Adrenal gland (tissue), 9 donors: ENCODE measurements at regions not wholly inside any gene's neighbourhood (a gene's known extent, or its start where the extent isn't known, plus 50 kb on each side); places are given as distances from the start of the nearest gene placed in this dataset.
"Not testable (repeated sequence)": the region's sequence is repeated elsewhere in the genome, so short reads cannot be mapped to it uniquely, and the experiment has no call there.

Experiments used
- DNase-seq, 7 donors: peaks; one replicate each; pipeline ENCODE4 v3.0.0-alpha.2; 2019 to 2020
- H3K27ac ChIP-seq, 5 donors: fragments of 200-600 bp; sonication (generic) in 4 of 5; 1 replicate in 3 of 5; 2 replicates in 2 of 5; pipeline versions ENCODE4 v1.5.1 to v1.8.0; 2016 to 2020; ENCODE audit warnings: mild to moderate bottlenecking in 1 of 5
- H3K27me3 ChIP-seq: fragments of 200-600 bp; 2 replicates; pipeline ENCODE4 v1.8.0; 2021
- H3K36me3 ChIP-seq, 2 donors: fragments of 200-600 bp; replicated peaks in 1 of 2; 1 replicate in 1 of 2; 2 replicates in 1 of 2; pipeline versions ENCODE4 v1.5.1 to v1.8.0; 2018 to 2022
- H3K4me1 ChIP-seq, 2 donors: fragments of 200-600 bp; replicated peaks in 1 of 2; 1 replicate in 1 of 2; 2 replicates in 1 of 2; pipeline versions ENCODE4 v1.5.1 to v1.8.0; 2018 to 2021
- H3K4me3 ChIP-seq, 4 donors: fragments of 200-600 bp; sonication (generic) in 3 of 4; one replicate each; pipeline ENCODE4 v1.5.1; 2016 to 2018
- H3K9me3 ChIP-seq, 3 donors: fragments of 200-600 bp; sonication (generic) in 1 of 3; replicated peaks in 1 of 3; 1 replicate in 2 of 3; 2 replicates in 1 of 3; pipeline versions ENCODE4 v1.5.1 to v1.8.0; 2016 to 2021
- POLR2A ChIP-seq, 2 donors: fragments of 450-650 bp; IDR thresholded peaks; one replicate each; pipeline ENCODE4 v1.6.1; 2017; ENCODE audit warnings: antibody characterized with exemption in 2 of 2, mild to moderate bottlenecking in 2 of 2, moderate library complexity in 1 of 2
- WGBS, 4 donors: extraction: QIAGEN DNeasy Blood & Tissue Kit in 2 of 4; methylation state at CpG; one replicate each; pipeline versions ENCODE4 v1.1.5 to v1.1.7; 2013 to 2017; 5-methylcytosine and 5-hydroxymethylcytosine counted together
- intact Hi-C, 2 donors: fragments of 100-400 bp; cut with DNase I; formaldehyde crosslinking; loops; one replicate each; pipeline versions ENCODE4 v1.14.1 to v1.15.0; 2022 to 2023
- TF ChIP-seq, protein P1 (sequence below), 6 experiments: fragments of 450-650 bp in 4 of 6; fragments of 200-600 bp in 2 of 6; sonication (generic) in 1 of 6; IDR thresholded peaks; 1 replicate in 5 of 6; 2 replicates in 1 of 6; pipeline versions ENCODE4 v1.5.1 to v1.8.0; 2016 to 2021; ENCODE audit warnings: antibody characterized with exemption in 6 of 6, mild to moderate bottlenecking in 2 of 6, moderate library complexity in 1 of 6
- donor health status: healthy with polysubstance abuse.
- donor health status: Bipolar disorder and iron deficiency.
- donor health status: DM: yes; HTN: yes; CAD: no.
- donor health status: DM: no; HTN: no; CAD: no.
- donor health status: DM: no; HTN: no; CAD: no.

DNA sequence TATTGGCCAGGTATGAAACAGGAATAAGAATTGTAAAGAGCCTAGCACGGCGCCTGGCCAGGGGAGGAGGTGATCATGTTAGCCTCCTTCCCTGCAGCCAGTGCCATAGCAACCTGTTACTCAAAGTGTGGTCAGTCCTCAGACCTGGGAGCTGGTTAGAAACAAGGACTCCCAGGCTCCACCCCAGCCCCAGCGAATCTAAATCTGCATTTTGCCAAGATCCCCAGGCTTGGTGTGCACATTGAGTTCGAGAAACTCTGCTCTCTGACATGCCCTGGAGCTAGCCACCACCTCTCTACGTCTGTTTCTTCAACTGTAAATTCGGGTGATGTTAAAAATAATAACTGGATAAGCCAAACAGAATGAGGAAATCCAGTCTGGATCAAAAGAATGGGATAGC, 56.1 kb upstream of the ALX4 start:
- no peak overlapping the region for H3K27ac ChIP-seq
- TF ChIP-seq POLR2A (IDR thresholded peaks at IDR 0.05) = no peak
- TF ChIP-seq, protein P1, sequence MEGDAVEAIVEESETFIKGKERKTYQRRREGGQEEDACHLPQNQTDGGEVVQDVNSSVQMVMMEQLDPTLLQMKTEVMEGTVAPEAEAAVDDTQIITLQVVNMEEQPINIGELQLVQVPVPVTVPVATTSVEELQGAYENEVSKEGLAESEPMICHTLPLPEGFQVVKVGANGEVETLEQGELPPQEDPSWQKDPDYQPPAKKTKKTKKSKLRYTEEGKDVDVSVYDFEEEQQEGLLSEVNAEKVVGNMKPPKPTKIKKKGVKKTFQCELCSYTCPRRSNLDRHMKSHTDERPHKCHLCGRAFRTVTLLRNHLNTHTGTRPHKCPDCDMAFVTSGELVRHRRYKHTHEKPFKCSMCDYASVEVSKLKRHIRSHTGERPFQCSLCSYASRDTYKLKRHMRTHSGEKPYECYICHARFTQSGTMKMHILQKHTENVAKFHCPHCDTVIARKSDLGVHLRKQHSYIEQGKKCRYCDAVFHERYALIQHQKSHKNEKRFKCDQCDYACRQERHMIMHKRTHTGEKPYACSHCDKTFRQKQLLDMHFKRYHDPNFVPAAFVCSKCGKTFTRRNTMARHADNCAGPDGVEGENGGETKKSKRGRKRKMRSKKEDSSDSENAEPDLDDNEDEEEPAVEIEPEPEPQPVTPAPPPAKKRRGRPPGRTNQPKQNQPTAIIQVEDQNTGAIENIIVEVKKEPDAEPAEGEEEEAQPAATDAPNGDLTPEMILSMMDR (IDR thresholded peaks at IDR 0.05) = no peak
- no peaks in the 10 kb centered on the region for H3K27me3 ChIP-seq
- WGBS, 4 donors = 72 to 79% (median 77%) methylated on average over 5 to 6 of the region's 6 CpGs
- no peaks in the 10 kb centered on the region for H3K9me3 ChIP-seq
- no peak overlapping the region for H3K4me3 ChIP-seq
- H3K36me3 ChIP-seq = no peaks in the 10 kb centered on the region
- intact Hi-C loops = no loop called here
- no peaks in the 10 kb centered on the region for H3K4me1 ChIP-seq
- DNase-seq = no peak

DNA sequence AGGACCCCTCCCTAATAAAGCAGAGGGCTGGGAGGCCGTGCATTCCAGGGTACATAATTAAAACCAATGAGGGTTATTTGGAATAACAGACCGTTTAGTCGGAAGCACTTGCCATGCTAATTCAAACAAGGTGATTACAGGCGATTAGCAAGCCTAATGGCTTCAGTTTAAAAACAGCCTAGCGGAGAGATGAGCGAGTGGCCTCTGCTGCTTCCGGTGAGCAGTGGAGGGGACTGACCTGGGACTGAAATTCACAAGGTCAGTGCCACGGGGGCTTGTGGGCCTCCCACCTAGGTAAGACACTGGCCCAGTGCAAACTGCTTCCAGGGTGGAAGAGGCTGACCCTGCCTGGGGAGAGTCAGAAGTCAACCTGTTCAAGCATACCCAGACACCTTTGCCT, 56.8 kb upstream of the ALX4 start:
- DNase-seq = no peak
- intact Hi-C loops = no loop called here
- no peaks in the 10 kb centered on the region for H3K27me3 ChIP-seq
- TF ChIP-seq, protein P1 (IDR thresholded peaks at IDR 0.05) = no peak
- TF ChIP-seq POLR2A (IDR thresholded peaks at IDR 0.05) = no peak
- no peaks in the 10 kb centered on the region for H3K9me3 ChIP-seq
- no peak overlapping the region for H3K4me3 ChIP-seq
- H3K27ac ChIP-seq = no peak overlapping the region
- H3K36me3 ChIP-seq = no peaks in the 10 kb centered on the region
- WGBS, 4 donors = 70 to 80% (median 74%) methylated on average over 7 to 8 of the region's 8 CpGs
- no peaks in the 10 kb centered on the region for H3K4me1 ChIP-seq

DNA sequence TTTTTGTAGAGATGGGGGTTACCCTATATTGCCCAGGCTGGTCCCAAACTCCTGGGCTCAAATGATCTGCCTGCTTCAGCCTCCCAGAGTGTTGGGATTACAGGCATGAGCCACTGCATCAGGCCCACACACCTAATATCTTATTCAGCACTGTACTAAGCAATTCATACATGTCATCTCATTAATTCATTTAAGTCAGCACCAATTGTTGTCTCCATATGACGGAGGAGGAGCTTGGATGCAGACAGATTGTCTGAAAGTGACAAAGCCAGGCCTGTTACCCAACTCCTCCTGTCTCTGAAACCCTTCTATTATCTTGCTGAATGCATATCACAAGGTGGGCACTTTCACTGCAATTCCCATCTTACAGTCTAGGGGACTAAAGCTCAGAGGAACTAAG, 57.5 kb upstream of the ALX4 start:
- no peak overlapping the region for H3K4me3 ChIP-seq
- intact Hi-C loops = no loop called here
- H3K4me1 ChIP-seq = no peaks in the 10 kb centered on the region
- TF ChIP-seq, protein P1 (IDR thresholded peaks at IDR 0.05) = no peak
- no peak for TF ChIP-seq POLR2A (IDR thresholded peaks at IDR 0.05)
- no peaks in the 10 kb centered on the region for H3K9me3 ChIP-seq
- 83 to 100% (median 95%) methylated on average over 1 of the region's 1 CpG for WGBS, 4 donors
- DNase-seq = no peak
- H3K27ac ChIP-seq = no peak overlapping the region
- no peaks in the 10 kb centered on the region for H3K36me3 ChIP-seq
- H3K27me3 ChIP-seq = no peaks in the 10 kb centered on the region

DNA sequence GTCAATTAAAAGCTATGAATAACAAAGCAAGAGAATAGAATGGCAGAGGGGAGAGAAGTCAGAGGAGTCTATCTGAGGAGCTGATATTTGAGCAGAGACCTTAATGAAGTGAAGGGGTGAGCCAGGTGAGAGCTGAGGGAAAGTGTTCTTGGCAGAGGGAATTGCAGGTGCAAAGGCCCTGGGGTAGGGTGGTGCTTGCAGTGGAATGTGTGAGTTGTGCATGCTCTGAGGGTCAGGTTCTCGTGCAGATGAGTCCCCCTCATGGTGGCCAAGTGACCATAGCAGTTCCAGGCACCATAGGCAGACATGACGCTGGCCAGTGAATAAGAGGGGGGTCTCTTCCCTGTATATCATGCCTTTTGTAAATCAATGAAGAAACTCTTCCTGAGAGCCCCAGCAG, 58.9 kb upstream of the ALX4 start:
- H3K4me1 ChIP-seq = no peaks in the 10 kb centered on the region
- WGBS, 4 donors = 73 to 78% (median 75%) methylated on average over 2 of the region's 2 CpGs
- DNase-seq = no peak
- TF ChIP-seq POLR2A (IDR thresholded peaks at IDR 0.05) = no peak
- TF ChIP-seq, protein P1 (IDR thresholded peaks at IDR 0.05) = no peak
- H3K9me3 ChIP-seq = no peaks in the 10 kb centered on the region
- no peak overlapping the region for H3K27ac ChIP-seq
- intact Hi-C loops = no loop called here
- no peak overlapping the region for H3K4me3 ChIP-seq
- H3K36me3 ChIP-seq = no peaks in the 10 kb centered on the region
- H3K27me3 ChIP-seq = no peaks in the 10 kb centered on the region

DNA sequence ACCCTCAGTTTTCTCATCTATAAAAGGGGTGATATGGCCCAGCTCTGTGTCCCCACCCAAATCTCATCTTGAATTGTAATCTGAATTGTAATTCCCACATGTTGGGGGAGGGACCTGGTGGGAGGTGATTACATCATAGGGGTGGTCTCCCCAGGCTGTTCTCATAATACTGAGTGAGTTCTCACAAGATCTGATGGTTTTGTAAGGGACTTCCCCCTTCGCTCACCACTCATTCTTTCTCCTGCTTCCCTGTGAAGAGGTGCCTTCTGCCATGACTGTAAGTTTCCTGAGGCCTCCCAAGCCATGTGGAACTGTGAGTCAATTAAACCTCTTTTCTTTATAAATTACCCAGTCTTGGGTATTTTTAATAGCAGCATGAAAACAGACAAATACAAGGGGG, 61.1 kb upstream of the ALX4 start:
- H3K27ac ChIP-seq, H3K4me3 ChIP-seq, DNase-seq, intact Hi-C loops, H3K36me3 ChIP-seq, H3K27me3 ChIP-seq, H3K9me3 ChIP-seq, H3K4me1 ChIP-seq: not testable (repeated sequence)
- WGBS, 4 donors = 82 to 96% (median 91%) methylated on average over 1 of the region's 1 CpG
